Right renal pelvis (tissue), 4 donors: ENCODE measurements at regions not wholly inside any gene's neighbourhood (a gene's known extent, or its start where the extent isn't known, plus 50 kb on each side); places are given as distances from the start of the nearest gene placed in this dataset.

Experiments
- DNase-seq, 4 donors: peaks; one replicate each; pipeline ENCODE4 v3.0.0-alpha.2; 2013; ENCODE audit warnings: low read depth in 4 of 4, low spot score in 3 of 4, missing footprints in 1 of 4

DNA sequence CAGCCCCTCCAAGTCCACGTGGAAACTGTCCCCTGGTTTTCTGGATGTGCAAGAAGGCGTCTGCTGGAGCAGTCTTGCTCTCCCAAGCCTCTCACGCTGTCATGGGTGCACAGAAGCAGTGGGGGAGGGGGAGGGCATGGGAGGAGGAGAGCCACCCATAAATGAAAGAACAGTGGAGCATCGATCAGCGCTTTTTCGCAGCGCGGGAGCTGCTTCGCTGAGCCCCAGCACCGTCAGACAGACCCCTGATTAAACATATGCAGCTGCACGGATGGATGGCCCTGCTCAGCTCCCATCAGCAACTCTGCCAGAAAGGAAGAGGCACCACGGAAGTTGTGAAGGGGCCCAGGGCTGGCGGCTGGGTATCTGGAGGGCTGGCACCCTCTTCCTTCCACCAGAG is 264.9 kb downstream of the UQCRFS1 start:
- no peak for DNase-seq

DNA sequence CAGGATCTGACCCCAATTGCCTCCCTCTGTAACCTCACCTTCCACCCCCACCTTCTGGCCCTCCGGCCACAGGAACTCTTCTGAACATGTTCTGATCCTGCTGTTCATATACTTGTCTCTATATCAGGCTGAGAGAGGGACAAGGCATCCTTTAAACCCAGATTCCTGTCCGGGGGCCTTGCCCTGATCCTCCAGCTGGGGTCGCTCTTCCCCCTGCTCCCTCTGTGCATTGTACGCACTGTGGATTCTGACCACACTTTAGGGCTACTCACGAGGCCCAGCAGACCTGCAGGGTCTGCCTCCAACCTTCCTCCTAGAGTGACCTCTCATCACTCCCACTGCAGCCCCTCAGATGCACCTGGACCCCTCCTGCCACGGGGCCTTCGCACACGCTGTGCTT is 269.3 kb downstream of the UQCRFS1 start:
- no peak for DNase-seq

DNA sequence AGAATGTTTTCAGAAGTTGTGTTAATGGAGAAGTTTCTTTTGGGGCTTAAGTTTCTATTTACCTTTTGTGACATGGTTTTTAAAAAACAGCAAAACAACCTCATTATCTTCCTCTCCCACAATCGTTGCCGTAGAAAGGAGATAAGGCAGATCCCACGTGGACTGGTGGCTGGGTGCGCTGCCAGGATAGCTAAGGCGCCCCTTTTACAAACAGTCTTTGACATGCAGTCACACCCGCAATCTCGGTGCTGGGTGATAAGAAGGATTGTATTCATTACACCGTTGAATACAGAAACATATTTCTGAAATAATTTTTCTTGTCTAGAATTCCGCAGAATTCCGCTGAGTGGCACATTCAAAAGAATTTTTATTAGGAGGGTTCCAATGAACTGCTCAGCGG is 271.1 kb downstream of the UQCRFS1 start:
- DNase-seq, result no peak

DNA sequence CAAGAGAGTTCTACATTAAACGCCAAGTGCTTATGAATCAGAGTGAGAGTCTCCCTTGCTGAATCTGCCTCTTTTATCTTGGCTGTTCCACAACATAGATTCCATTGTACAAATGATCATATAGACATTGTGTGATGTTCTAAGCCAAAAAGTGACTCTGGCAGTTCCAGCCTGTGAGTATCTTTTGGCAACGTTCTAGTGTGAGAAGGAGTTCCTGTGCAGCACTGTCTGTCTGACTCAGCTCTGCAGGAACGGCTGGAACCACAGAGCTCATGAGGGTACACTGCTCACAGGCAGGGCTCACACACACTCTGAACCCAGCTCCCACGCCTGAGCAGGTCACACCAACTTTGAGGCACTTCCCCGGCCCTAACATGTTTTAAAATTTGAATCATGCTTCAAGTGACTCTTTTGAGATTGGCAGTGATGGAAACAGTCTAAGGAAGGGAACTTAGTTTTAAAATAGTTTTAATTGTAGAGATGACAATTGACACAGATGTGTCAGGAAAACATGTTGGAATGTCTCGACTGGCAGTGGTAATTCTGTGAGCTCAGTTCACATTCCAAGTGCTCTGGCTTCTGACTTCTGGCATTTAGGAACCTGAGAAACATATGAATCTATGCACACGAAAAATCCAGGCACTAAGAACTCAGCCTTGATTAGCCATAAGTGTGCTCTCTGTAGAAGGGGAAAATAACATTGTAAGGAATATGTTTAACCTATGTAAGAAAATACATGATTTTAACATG is 272.0 kb downstream of the UQCRFS1 start:
- no peak for DNase-seq

DNA sequence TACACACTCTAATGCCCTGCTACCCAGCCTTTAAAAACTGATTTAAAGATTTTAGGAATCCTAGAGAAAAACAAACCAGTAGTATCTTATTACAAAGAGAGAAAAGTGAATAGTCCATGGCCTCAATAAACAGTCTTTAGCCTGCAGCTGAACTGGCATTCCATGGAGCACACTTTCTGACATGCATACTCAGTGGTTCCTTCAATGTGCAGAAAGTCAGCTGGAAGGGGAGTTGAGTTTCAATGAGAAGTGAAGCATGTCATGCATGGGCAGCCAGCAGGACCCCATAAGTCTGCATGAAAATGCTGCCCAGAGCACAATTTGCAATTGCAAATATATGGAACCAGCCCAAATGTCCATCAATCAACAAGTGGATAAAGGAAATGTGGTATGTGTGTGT is 273.7 kb downstream of the UQCRFS1 start:
- DNase-seq, result no peak

DNA sequence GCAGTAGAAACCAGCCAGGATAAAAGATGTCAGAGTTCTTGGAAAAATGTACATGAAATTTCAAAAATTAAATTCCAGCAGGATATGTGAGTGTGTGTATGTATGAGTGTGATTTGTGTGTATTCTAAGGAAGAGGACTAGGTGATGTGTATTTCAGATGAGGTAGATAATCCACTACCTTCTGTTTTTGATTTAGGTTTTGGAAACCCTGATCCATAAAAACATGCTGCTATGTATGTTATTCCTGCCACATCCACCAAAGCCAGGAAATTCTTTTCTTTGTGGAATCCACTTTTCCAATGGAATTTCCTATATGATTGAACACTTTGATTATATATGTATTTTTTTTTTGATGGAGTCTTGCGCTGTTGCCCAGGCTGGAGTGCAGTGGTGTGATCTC is 276.9 kb downstream of the UQCRFS1 start:
- no peak for DNase-seq

DNA sequence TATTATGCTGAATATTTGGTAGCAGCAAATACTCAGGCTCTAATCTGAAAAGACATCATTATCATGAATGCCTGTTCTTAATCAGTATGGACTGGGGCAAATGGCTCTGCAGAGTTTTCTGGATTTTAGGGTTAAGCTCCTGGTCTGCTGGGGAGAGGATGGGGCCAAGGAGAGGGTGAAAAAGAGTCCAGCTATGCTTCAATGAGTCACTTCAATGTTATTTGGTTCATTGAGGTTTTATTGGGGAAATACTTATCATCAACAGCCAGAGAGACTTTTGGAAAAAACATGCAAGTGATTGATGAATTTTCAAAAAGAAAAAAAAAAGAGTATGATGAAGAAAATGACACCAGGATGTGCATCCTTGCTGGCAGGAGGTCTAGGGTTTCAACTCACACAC is 278.3 kb downstream of the UQCRFS1 start:
- no peak for DNase-seq

DNA sequence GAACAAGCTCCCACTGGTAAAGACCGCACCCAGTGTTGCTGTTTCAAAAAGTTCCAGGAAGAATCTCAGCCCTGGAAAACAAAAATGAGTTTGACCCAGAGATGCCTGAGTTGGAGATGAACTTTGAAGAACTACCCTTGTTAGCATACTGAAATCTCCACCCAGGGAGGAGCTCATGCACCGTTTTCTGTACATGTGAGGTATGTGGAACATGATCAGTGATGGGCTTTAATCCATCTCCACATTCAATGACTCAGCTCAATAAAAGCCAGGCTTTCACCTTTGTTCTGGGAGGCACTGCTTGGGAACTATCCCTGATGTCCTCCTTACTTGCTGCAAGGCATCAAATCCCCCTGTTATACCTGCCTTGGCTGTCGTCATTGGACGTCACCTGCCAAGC is 279.9 kb downstream of the UQCRFS1 start:
- DNase-seq, result no peak

DNA sequence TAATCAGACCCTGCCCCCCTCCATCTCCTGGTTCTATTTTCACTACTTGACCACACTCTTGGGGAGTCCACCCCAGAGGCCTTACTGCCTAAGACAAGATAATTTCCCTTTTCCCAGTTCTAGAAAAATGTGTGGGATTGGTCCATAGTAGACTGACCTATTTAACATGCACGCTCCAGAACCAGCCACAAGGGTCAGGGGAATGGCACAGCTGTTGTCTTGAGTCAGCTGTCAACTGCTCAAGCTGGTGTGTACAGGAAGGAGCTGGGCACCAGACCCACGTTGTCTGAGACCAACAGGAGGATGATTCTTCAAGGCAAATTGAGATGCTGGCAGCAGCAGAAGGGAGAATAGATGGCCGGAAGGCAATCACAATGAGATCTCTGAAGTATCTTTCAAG is 280.5 kb downstream of the UQCRFS1 start:
- DNase-seq, result no peak

DNA sequence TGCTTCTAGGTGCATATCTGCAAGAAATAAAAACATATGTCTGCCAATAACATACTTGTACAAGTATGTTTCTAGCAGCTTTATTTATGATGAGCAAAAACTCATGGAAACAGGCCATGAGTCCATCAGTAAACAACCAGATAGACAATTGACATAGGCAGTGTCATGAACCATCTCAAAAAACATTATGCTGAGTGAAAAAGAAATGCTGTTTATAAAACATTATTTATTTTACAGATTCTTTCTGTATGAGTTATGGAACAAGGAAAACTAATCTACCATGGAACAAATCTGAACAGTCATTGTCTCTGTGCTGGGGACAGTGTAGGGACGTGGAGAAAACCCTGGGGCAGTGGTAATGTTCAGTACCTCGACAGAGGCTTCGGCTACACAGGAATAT is 283.9 kb downstream of the UQCRFS1 start:
- DNase-seq, result no peak

DNA sequence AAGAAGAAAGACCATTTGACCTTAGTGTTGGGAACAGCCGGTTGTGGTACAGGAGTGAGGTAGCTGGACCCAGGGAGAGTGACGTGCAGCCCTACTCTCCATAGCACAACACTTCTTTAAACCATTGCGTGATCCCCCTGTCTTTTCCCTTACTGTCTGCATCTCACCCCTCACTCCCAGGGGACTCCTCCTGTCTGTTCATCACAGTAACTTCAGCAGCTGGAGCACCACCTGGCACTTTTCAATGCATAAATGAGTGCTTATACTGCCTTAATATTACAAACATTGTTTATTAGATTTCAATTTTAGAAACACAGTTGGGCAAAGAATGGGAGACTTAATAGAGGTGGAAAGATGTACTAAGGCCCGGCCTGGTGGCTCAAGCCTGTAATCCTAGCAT is 285.5 kb downstream of the UQCRFS1 start:
- DNase-seq, result no peak

DNA sequence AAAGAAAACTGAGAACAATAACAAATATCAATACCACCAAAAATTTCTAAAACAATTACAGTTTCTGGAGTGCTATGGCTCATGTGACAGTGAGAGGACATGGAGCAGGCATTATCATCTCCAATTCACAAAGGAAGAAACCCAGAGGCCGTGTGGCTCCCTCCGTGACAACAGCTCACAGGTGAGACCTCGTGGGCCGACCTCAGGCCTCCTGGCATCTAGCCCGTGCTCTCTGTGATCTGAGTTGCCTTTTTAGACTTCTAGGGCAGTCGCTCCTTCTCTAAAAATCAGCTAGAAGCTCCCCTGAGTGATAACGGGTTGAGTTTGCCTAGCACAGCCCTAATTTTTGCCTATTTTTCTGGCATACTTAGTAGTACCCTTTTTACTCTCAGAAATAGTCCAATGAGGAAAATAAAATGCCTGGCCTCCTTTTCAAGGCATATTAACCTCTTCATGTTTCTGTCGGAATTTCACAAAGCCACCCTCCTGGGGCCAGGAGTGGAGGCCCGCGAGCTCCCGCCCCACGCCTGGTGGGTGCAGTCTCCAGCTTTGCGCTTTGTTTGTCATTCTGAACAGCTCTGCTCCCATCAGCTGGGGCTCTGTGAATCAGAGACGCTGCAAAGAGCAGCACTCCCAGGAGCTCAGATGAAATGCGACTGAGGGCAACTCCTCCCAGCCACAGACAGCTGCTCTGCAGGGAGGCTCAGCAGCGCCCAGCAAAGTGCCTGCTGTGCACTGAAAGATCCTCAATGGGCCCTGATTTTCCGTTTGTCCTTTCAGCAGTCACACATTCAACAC is 292.5 kb downstream of the UQCRFS1 start:
- no peak for DNase-seq

DNA sequence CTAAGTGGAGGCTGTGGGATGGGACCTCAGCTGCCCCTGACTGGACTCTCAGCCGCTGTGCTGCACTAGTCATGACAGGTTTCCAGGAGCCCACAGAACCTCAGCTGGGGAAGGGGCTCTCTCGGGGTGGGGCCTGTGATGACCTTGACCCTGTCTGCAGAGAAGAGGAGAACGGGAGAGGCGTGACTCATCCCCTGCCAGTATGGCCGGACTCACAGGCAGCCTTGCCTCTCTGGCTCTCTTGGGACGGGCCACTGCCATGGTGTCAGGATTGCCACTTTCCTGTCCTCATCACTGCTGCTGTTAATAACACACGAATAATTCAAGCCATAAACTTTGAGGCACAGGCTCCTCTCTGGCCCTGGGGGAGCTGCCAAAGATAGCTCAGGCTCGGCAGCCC is 295.3 kb downstream of the UQCRFS1 start:
- no peak for DNase-seq

DNA sequence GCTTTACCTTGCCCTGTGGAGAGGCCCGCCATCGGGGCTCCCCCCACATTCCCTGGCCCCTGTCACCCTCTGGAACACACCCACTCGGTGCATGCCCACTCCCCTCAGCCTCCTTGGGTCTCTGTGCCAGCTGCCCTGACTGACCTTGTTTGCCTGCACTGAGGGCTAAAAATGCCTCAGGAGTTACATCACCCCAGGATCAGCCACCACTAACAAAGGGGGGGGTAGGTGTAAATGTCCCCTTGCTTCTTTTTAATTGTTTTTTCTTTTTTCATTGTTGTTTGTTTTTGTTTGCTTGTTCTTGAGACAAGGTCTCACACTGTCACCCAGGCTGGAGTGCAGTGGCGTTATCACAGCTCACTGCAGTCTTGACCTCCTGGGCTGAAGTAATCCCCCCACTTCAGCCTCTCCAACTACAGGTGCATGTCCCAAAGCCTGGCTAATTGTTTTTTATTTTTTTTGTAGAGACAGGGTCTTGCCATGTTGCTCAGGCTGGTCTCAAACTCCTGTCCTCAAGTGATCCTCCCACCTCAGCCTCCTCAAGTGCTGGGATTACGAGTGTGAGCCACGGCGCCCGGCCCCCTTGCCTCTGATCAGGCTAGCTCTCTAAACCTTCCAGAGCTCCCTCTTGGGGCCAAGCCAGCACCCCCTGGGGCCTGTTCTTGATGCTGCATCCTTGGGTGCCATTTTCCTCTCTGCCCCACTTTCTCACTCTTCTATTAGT is 297.1 kb downstream of the UQCRFS1 start:
- DNase-seq, result no peak

DNA sequence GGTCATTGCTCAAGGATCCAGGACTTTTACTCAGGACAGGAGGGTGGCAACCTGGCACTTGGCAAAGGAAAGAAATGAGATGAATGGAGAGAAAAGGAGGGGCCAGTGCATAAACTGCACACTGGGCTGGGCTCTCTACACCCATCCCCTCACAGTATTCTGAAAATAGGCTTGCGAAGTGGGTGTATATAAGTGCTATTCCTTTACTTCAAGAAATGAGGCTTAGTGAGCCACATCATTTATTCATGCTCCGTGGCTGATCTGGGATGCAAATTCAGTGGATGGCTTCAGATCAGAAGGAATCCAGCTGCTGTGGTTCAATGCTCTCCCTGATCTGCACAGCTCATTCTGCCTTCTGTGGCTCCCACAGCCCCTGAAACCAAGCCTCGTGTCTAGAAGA is 297.7 kb downstream of the UQCRFS1 start:
- no peak for DNase-seq

DNA sequence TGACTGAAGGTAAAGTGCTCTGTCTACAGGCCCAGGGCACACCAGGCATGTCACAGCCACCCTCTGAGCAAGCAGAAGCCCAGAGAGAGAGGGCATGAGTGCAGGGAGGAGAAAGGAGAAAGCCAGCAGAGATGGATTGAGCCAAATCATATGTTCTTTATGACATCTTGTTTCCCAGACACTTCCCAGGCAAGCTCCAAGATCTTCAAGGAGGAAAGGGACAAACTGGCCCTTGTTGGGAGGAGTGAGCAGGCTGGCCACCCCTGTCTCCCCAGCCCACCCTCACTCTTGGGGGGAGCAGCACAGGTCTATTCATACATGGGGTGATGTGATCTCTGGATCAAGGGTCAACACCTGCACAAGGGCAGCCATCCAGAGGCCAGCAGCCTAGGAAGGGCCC is 298.8 kb downstream of the UQCRFS1 start:
- DNase-seq, result no peak

DNA sequence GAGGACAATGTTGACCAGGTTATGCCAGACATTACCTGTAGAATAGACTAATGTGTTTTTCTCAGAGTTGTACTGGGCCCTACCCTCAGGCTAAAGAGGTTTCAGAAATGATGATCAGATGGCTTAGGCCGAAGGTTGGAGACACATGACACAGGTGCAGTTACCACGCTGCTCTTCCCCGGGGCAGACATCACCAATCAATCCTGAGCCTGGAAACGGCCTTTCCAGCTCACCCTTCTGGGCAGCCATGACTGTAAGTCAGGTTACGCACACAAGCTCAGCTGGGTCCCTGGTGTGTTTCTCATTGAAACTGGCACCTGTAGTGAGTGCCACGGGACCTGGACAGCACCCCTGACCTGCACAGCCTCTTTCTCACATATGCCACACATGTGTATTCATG is 299.3 kb downstream of the UQCRFS1 start:
- DNase-seq, result no peak

DNA sequence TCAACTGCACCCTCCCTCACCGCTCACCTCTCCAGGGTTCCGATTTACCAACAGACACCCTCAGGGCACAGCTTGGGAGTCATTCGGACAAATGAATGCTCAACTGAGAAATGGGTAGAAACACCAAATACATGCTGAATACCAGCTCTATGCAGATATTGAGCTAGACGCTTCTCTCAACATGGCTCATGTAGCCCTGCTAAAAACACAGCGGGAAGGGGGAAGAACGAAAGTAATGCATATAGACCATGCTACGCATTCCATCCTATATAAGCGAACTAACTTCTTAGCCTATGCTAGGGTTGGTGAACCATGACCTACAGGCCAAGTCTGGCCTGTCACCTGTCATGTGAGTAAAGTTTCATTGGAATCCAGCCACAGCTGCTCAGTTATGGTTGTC is 304.0 kb downstream of the UQCRFS1 start:
- DNase-seq, result no peak

DNA sequence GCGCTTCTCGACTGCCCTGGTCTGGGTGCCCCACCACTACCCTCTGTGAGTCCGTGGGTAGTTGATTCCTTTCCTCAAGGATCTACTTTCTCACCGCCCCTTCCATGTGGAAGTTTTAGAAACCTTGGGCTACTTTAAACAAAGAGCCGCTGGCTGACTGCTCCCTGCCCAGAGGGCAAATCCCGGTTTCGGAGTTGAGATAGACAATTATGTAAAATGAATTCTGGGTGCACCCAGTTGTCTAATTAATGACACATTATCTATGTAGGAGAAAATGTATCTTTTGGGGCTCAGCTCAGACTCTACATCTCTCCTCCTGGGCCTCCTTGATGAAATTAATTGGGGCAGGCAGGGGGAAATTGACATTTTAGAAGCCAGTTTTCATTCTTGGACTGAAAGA is 305.4 kb downstream of the UQCRFS1 start:
- no peak for DNase-seq

DNA sequence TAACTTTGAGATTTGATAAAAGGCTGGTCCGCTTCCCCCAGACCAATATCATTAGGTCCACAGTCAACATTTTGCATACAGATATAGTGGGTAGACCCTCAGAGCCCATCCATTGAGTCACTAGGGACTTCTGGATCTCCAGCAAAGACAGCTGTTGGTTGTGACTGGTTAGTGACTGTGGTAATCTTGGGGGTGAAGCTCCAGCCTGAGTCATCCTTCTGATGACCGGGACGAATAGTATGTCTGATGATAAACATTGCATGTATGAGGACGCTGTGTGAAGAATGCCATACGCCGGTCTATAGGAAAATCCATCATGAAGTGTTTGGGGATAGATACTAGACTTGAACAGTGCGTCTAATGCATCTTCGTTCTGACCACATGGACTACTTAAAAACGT is 307.0 kb downstream of the UQCRFS1 start:
- DNase-seq, result no peak

DNA sequence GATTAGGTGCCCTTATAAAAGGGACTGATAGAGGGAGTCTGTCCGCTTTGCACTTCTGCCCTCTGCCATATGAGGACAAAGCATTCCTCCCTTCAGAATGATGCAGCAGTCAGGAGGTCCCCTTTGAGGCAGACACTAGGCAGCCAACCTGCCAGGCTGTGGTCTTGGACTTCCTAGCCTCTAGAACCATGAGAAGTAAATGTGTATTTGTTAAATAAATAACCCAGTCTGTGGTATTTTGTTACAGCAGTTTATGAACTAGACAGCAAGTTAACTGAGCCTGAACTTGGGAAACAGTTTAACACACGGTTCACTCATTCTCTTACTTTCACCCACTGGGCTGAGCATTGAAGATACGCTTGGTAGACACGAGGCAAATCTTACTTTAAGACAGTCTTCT is 313.2 kb downstream of the UQCRFS1 start:
- no peak for DNase-seq

DNA sequence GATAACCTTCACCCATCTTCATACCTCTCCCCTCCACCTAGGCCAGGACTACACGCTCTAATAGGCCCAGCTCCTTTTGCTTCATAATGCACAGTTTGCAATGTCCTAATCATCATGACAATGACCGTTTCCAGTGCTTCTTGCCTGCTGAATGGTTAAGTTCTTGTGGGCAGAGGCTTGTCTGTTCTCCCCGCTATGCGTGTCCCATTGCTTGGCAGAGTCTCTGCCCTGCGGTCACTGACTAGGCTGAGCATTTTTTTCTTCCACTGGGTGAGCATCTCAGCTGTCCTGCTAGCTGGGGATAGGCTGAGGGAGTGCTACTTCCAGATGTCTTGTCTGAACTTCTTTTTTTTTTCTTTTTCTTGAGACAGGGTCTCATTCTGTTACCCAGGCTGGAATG is 314.7 kb downstream of the UQCRFS1 start:
- no peak for DNase-seq
